ENCODE measurements at regions not wholly inside any gene's neighbourhood (a gene's known extent, or its start where the extent isn't known, plus 50 kb on each side); places are given as distances from the start of the nearest gene placed in this dataset.

DNA sequence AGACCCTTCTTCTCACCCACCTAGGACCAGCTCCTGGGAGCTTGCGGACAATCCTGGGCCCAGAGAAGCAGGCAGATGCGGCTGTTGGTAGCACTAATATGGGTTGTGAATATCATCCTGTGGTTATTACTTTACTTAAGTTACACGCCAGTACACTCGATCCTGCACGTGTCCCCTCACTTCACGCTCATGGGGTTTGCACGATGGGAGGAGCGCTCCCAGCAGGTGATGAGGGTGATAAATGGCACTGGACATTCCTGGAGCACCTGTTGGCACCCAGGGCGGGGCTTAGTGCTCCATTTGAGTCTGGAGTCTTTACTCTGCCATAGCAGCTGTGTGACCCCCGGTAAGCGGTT is 335.1 kb downstream of the PREX1 start:
- TF ChIP-seq, protein P1, sequence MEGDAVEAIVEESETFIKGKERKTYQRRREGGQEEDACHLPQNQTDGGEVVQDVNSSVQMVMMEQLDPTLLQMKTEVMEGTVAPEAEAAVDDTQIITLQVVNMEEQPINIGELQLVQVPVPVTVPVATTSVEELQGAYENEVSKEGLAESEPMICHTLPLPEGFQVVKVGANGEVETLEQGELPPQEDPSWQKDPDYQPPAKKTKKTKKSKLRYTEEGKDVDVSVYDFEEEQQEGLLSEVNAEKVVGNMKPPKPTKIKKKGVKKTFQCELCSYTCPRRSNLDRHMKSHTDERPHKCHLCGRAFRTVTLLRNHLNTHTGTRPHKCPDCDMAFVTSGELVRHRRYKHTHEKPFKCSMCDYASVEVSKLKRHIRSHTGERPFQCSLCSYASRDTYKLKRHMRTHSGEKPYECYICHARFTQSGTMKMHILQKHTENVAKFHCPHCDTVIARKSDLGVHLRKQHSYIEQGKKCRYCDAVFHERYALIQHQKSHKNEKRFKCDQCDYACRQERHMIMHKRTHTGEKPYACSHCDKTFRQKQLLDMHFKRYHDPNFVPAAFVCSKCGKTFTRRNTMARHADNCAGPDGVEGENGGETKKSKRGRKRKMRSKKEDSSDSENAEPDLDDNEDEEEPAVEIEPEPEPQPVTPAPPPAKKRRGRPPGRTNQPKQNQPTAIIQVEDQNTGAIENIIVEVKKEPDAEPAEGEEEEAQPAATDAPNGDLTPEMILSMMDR (IDR thresholded peaks at IDR 0.05; ENCODE audit: low read depth, low read length), result no peak
- no peak for TF ChIP-seq EZH2phosphoT487 (IDR thresholded peaks at IDR 0.05; ENCODE audit: low read depth)
